ENCODE measurements at regions not wholly inside any gene's neighbourhood (a gene's known extent, or its start where the extent isn't known, plus 50 kb on each side); places are given as distances from the start of the nearest gene placed in this dataset.

GRCh38 chr1:228851193-228851592 lies 115.9 kb downstream of the RHOU start:
- TF ChIP-seq CTCF (IDR thresholded peaks at IDR 0.05; ENCODE audit: low read depth, low read length) = no peak
- no peak for DNase-seq
- H3K36me3 ChIP-seq = no peaks in the 10 kb centered on the region
- H3K27ac ChIP-seq = no peak overlapping the region
- H3K4me3 ChIP-seq (ENCODE audit: low read depth, low read length) = no peak overlapping the region
- H3K27me3 ChIP-seq (ENCODE audit: insufficient read depth, low read depth, severe bottlenecking) = no peaks in the 10 kb centered on the region
- H3K9me3 ChIP-seq (ENCODE audit: severe bottlenecking) = no peaks in the 10 kb centered on the region

GRCh38 chr1:228851618-228852017 lies 116.3 kb downstream of the RHOU start:
- Histone ChIP-seq H3K27ac (no peak overlapping the region), H3K9me3 (ENCODE audit: severe bottlenecking) (no peaks in the 10 kb centered on the region), H3K36me3 (no peaks in the 10 kb centered on the region), H3K4me3 (ENCODE audit: low read depth, low read length) (no peak overlapping the region), H3K27me3 (ENCODE audit: insufficient read depth, low read depth, severe bottlenecking) (no peaks in the 10 kb centered on the region)
- DNase-seq = no peak
- no peak for TF ChIP-seq CTCF (IDR thresholded peaks at IDR 0.05; ENCODE audit: low read depth, low read length)

GRCh38 chr1:228852024-228852423 lies 116.7 kb downstream of the RHOU start:
- DNase-seq = no peak
- TF ChIP-seq CTCF (IDR thresholded peaks at IDR 0.05; ENCODE audit: low read depth, low read length) = no peak
- no peak overlapping the region for H3K4me3 ChIP-seq (ENCODE audit: low read depth, low read length)
- no peaks in the 10 kb centered on the region for H3K36me3 ChIP-seq
- no peaks in the 10 kb centered on the region for H3K9me3 ChIP-seq (ENCODE audit: severe bottlenecking)
- no peaks in the 10 kb centered on the region for H3K27me3 ChIP-seq (ENCODE audit: insufficient read depth, low read depth, severe bottlenecking)
- H3K27ac ChIP-seq = no peak overlapping the region

- no peak for TF ChIP-seq CTCF (IDR thresholded peaks at IDR 0.05; ENCODE audit: low read depth, low read length)
- no peak for DNase-seq
- H3K27me3 ChIP-seq (ENCODE audit: insufficient read depth, low read depth, severe bottlenecking) = no peaks in the 10 kb centered on the region
- no peaks in the 10 kb centered on the region for H3K36me3 ChIP-seq
- no peak overlapping the region for H3K4me3 ChIP-seq (ENCODE audit: low read depth, low read length)
- H3K27ac ChIP-seq = no peak overlapping the region
- no peaks in the 10 kb centered on the region for H3K9me3 ChIP-seq (ENCODE audit: severe bottlenecking)
These were observed 117.3 kb downstream of the RHOU start for GRCh38 chr1:228852511-228853088.

- H3K9me3 ChIP-seq (ENCODE audit: severe bottlenecking) = no peaks in the 10 kb centered on the region
- no peak overlapping the region for H3K4me3 ChIP-seq (ENCODE audit: low read depth, low read length)
- no peak for DNase-seq
- no peak overlapping the region for H3K27ac ChIP-seq
- H3K27me3 ChIP-seq (ENCODE audit: insufficient read depth, low read depth, severe bottlenecking) = no peaks in the 10 kb centered on the region
- TF ChIP-seq CTCF (IDR thresholded peaks at IDR 0.05; ENCODE audit: low read depth, low read length) = no peak
- H3K36me3 ChIP-seq = no peaks in the 10 kb centered on the region
These were observed 117.9 kb downstream of the RHOU start for GRCh38 chr1:228853191-228853590.

GRCh38 chr1:228853637-228854036 lies 118.4 kb downstream of the RHOU start:
- H3K4me3 ChIP-seq (ENCODE audit: low read depth, low read length) = no peak overlapping the region
- no peak for DNase-seq
- H3K9me3 ChIP-seq (ENCODE audit: severe bottlenecking) = no peaks in the 10 kb centered on the region
- no peak overlapping the region for H3K27ac ChIP-seq
- TF ChIP-seq CTCF (IDR thresholded peaks at IDR 0.05; ENCODE audit: low read depth, low read length) = no peak
- H3K36me3 ChIP-seq = no peaks in the 10 kb centered on the region
- H3K27me3 ChIP-seq (ENCODE audit: insufficient read depth, low read depth, severe bottlenecking) = no peaks in the 10 kb centered on the region
